ENCODE measurements at regions not wholly inside any gene's neighbourhood (a gene's known extent, or its start where the extent isn't known, plus 50 kb on each side); places are given as distances from the start of the nearest gene placed in this dataset.

DNA sequence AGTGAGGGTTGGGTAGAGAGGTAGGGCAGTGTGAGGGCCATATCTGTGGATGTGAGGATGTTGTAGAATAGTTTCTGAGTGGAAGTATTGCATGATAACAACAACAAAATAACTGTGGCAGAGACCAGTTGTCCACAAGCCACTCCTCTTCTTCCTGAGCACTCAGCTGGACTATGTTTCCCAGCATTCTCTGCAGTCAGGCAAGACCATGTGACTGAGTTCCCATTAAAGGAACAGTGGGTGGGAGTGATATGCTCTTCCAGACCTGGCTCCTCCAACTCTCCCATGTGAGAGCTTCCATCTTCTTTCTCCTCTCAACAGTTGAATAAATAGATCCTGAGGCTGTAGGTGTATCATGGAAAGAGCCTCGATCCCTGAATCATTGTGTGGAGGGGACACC, 272.4 kb downstream of the CBLN1 start:
- TF ChIP-seq, protein P1, sequence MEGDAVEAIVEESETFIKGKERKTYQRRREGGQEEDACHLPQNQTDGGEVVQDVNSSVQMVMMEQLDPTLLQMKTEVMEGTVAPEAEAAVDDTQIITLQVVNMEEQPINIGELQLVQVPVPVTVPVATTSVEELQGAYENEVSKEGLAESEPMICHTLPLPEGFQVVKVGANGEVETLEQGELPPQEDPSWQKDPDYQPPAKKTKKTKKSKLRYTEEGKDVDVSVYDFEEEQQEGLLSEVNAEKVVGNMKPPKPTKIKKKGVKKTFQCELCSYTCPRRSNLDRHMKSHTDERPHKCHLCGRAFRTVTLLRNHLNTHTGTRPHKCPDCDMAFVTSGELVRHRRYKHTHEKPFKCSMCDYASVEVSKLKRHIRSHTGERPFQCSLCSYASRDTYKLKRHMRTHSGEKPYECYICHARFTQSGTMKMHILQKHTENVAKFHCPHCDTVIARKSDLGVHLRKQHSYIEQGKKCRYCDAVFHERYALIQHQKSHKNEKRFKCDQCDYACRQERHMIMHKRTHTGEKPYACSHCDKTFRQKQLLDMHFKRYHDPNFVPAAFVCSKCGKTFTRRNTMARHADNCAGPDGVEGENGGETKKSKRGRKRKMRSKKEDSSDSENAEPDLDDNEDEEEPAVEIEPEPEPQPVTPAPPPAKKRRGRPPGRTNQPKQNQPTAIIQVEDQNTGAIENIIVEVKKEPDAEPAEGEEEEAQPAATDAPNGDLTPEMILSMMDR (IDR thresholded peaks at IDR 0.05), result no peak
- no peak for TF ChIP-seq POLR2A (IDR thresholded peaks at IDR 0.05)
